Upper lobe of right lung (tissue), 1 donor: ENCODE measurements at regions not wholly inside any gene's neighbourhood (a gene's known extent, or its start where the extent isn't known, plus 50 kb on each side); places are given as distances from the start of the nearest gene placed in this dataset.

Source experiments
- ATAC-seq: fragments of 200-7000 bp; cut with Tn5 transposase; one replicate; pipeline ENCODE4 v1.9.1; 2020; ENCODE audit warnings: mild to moderate bottlenecking, moderate library complexity
- DNase-seq: peaks from one replicate; pipeline ENCODE4 v3.0.0-alpha.2; 2020
- H3K27ac ChIP-seq: fragments of 200-600 bp; one replicate; pipeline ENCODE4 v1.8.0; 2022
- H3K27me3 ChIP-seq: fragments of 200-600 bp; one replicate; pipeline ENCODE4 v1.8.0; 2022; ENCODE audit warnings: mild to moderate bottlenecking
- H3K36me3 ChIP-seq: fragments of 200-600 bp; one replicate; pipeline ENCODE4 v1.8.0; 2022
- H3K4me1 ChIP-seq: fragments of 200-600 bp; one replicate; pipeline ENCODE4 v1.8.0; 2022
- H3K4me3 ChIP-seq: fragments of 200-600 bp; one replicate; pipeline ENCODE4 v1.8.0; 2022; ENCODE audit warnings: mild to moderate bottlenecking
- H3K9me3 ChIP-seq: fragments of 200-600 bp; one replicate; pipeline ENCODE4 v1.8.0; 2022
- intact Hi-C: fragments of 100-400 bp; cut with DNase I; formaldehyde crosslinking; loops from one replicate; pipeline ENCODE4 v1.11.0; 2022
- TF ChIP-seq, protein P1 (sequence below): fragments of 200-600 bp; IDR thresholded peaks from one replicate; pipeline ENCODE4 v1.8.0; 2022; ENCODE audit warnings: antibody characterized with exemption
- donor health status: DM: no; HTN: yes; CAD: no; lungs with severe emphysema.

DNA sequence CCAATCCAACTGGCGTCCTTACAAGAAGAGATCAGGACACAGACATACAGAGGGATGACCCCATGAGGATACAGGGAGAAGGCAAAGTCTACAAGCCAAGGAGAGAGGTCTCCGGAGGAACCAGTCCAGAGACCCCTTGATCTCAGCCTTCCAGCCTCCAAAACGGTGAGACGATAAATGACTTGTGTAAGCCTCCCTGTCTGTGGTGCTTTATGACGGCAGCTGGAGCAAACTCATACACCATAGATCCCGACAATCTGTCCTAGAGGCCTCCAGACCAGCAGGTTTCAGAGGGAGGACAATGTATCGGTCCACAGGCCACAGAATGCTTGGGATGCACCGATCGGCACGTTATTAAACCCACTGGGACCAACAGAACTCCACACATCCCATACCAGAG, 383.3 kb downstream of the SHANK2 start:
- Histone ChIP-seq H3K4me3 (no peak overlapping the region), H3K9me3 (no peaks in the 10 kb centered on the region), H3K4me1 (no peaks in the 10 kb centered on the region), H3K36me3 (no peaks in the 10 kb centered on the region), H3K27ac (no peak overlapping the region), H3K27me3 (no peaks in the 10 kb centered on the region)
- TF ChIP-seq, protein P1, sequence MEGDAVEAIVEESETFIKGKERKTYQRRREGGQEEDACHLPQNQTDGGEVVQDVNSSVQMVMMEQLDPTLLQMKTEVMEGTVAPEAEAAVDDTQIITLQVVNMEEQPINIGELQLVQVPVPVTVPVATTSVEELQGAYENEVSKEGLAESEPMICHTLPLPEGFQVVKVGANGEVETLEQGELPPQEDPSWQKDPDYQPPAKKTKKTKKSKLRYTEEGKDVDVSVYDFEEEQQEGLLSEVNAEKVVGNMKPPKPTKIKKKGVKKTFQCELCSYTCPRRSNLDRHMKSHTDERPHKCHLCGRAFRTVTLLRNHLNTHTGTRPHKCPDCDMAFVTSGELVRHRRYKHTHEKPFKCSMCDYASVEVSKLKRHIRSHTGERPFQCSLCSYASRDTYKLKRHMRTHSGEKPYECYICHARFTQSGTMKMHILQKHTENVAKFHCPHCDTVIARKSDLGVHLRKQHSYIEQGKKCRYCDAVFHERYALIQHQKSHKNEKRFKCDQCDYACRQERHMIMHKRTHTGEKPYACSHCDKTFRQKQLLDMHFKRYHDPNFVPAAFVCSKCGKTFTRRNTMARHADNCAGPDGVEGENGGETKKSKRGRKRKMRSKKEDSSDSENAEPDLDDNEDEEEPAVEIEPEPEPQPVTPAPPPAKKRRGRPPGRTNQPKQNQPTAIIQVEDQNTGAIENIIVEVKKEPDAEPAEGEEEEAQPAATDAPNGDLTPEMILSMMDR = no peak
- DNase-seq (no peak), ATAC-seq (no peak)
- intact Hi-C loops = no loop called here

DNA sequence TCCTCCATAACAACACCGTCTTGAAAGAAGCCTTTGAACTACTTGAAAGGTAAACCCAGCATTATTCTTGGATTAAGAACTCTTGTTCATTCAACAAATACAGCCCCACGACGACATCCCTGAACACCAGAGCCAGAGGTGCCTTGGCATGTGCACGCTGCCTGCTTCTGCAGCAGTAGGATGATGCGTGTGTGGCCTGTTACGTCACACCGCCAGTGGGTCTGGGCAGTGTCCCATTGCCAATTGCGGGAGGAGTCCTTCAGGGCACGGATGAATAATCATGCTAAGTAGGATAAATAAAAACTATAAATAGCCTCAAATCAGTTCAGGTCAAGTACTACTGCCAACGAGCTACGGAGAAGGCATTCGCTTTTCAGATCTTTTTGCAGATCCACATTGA, 380.5 kb downstream of the SHANK2 start:
- intact Hi-C loops = no loop called here
- DNase-seq (no peak), ATAC-seq (no peak)
- Histone ChIP-seq H3K36me3 (no peaks in the 10 kb centered on the region), H3K27me3 (no peaks in the 10 kb centered on the region), H3K9me3 (no peaks in the 10 kb centered on the region), H3K4me3 (no peak overlapping the region), H3K27ac (no peak overlapping the region), H3K4me1 (no peaks in the 10 kb centered on the region)
- TF ChIP-seq, protein P1 = no peak

DNA sequence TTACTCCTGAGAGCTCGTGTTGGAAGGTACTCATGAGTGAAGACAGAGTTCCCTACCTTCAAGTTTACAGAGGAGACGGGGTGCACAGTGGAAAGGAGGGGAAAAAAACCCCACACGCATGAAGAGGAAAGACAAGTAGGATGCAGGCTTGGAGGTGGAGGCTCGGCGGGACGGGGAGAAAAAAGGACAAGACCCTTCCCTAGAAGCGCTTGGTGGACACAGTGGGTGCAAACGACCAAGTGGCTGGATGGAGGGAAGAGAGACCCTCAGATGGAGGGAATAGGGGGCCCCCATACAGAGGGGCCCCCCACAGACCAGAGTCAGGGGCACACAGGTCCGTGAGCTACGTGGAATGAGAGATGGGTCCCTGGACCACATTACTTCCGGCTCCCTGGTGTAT, 380.1 kb downstream of the SHANK2 start:
- no peaks in the 10 kb centered on the region for H3K27me3 ChIP-seq
- intact Hi-C loops = no loop called here
- H3K9me3 ChIP-seq = no peaks in the 10 kb centered on the region
- no peaks in the 10 kb centered on the region for H3K4me1 ChIP-seq
- DNase-seq (no peak), ATAC-seq (no peak)
- H3K36me3 ChIP-seq = no peaks in the 10 kb centered on the region
- H3K4me3 ChIP-seq = no peak overlapping the region
- TF ChIP-seq, protein P1 = no peak
- H3K27ac ChIP-seq = no peak overlapping the region

DNA sequence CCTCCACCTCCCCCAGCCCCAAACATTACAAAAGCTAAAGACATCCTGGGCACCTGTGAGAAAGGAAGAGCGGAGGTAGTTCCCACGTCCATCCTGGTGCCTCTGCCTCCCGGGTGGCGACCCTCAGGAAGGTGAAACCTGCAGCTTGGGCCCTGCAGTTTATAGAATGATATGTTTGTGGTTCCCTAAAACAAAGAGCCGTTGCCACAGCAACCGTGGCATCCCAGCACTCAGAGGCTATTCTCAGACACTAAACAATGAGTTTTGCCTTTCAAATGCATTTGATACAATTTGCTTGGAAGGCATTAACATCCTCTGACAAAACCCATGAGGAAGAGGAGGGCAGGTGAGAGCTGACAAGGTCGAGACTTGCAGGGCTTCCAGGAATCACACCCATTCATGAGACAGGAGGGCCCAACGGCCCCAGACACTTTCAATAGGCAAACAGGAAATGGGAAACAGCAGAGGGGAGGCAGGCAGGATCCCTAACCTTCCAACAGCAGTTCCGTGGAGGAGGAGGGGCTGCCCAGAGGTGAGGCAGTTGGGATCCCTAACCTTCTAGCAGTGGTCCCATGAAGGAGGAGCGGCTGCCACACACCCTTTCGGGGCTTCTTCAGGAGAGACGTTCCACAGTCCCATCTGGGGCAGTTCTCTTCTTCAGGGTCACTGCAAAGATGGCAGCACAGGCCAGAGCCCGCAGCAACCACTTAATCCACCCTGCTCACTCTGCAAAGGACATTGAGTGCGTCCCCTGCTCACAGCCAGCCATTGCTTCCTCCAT, 379.2 kb downstream of the SHANK2 start:
- TF ChIP-seq, protein P1 = no peak
- Histone ChIP-seq H3K27ac (no peak overlapping the region), H3K27me3 (no peaks in the 10 kb centered on the region), H3K4me1 (no peaks in the 10 kb centered on the region), H3K36me3 (no peaks in the 10 kb centered on the region), H3K4me3 (no peak overlapping the region), H3K9me3 (no peaks in the 10 kb centered on the region)
- DNase-seq = no peak
- intact Hi-C loops = no loop called here
- ATAC-seq = no peak

DNA sequence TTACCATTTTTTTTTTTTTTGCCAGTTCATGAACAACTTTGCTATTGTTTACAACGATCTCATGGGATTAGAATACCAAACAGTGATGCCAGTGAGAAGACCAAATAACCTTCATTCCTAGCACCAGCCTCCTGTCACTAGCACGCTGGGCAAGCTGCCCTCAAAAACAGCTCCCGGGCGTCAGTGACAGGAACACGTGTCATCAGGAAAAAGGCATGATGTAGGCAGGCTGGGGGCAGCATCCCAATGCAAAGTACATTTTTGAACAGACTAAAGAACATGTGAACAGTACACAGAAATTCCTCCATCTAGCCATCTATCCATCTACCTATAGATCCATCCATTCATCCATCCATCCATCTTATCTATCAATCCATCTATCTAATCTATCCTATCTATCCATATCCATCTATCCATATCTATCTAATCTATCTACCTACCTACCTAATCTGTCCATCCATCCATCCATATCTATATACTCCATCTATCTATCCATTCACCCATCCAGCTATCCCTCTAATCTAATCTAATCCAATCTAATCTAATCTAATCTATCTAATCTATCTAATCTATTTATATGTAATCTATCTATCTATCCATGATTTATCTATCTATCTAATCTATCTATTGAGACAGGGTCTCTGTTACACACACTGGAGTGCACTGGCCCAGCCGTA, 378.5 kb downstream of the SHANK2 start:
- no peak for DNase-seq
- H3K36me3 ChIP-seq = no peaks in the 10 kb centered on the region
- ATAC-seq = no peak
- TF ChIP-seq, protein P1 = no peak
- H3K4me1 ChIP-seq = no peaks in the 10 kb centered on the region
- H3K27ac ChIP-seq = no peak overlapping the region
- no peak overlapping the region for H3K4me3 ChIP-seq
- H3K9me3 ChIP-seq = no peaks in the 10 kb centered on the region
- intact Hi-C loops = no loop called here
- no peaks in the 10 kb centered on the region for H3K27me3 ChIP-seq
